GM21390 (cell line): ENCODE measurements at regions not wholly inside any gene's neighbourhood (a gene's known extent, or its start where the extent isn't known, plus 50 kb on each side); places are given as distances from the start of the nearest gene placed in this dataset.

Experiments
- ATAC-seq: cut with Tn5 transposase; IDR thresholded peaks from one replicate; pipeline ENCODE4 v1.9.1; 2021; ENCODE audit not compliant: unreplicated experiment

DNA sequence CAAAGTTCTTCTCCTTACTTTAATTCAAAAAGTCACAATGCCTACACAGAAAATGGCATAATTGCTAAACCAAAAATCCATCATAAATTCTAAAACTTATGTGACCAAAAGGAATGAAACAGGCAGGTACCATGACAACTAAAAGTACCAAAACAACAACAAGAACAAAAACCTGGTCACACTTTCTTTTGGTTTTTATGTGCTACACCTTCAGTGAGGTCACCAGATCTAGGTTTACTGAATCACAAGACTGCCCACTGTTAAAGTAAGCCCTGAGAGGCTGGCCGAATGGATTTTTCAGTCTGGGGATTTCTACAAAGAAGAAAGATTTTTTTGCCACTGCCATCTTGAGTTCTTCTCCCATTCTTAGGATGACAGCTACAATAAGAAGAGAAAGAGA is 583.0 kb upstream of the PKN2 start:
- ATAC-seq: no peak

DNA sequence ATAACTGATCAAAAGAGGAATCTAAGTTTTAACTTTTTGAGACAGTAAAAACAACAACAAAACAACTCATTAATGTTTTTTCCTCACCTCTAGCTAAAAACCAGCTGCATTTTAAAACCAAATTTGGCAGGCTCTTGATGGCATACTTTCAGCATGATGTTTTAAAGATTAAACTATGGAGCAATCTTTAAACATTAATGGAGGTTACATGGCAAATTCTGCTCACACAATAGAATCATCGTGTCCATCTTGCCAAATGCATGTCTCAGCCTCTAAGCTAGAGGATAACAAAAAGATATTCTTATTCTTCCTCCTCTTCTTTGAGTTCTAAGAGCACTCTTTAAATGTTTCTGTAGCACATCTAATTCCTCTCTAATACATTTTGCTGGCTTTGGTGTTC is 579.8 kb upstream of the PKN2 start:
- ATAC-seq: no peak

DNA sequence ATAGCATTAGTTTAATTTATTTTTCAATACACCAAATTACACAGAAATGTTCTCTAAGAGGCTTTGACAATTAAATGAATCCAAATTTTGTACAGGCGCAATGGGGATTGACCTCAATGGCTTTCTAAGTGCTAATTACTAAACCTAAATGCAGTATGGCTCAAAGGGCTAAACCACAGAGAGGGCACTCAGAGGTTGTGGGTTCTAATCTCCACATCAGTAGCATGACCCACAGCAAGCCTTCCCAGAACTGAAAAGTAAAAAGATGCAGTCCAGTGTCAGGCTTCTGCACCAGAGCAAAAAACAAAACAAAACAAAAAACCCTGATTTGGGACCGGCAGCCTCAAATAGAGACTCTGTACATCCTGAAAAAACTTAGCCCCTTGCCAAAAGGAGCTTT is 579.2 kb upstream of the PKN2 start:
- no peak for ATAC-seq

DNA sequence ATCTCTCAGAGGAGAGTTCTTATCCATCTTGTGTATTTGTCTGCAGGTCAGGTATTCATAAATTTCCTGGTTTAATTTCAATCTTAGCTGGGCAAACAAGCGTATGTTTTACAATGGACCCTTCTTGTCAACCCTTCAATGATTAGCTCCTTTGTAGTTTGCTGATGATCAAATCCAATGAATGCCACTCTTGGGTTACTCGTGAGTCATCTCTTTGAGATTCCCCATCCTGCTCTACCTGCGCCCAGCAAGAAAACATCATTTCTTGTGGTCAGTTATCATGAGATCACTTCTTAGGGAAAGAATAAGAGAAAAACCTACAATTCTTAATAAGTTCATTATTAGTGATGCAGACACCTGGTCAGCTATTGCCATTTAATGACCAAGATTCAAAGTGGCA is 572.3 kb upstream of the PKN2 start:
- ATAC-seq: no peak

DNA sequence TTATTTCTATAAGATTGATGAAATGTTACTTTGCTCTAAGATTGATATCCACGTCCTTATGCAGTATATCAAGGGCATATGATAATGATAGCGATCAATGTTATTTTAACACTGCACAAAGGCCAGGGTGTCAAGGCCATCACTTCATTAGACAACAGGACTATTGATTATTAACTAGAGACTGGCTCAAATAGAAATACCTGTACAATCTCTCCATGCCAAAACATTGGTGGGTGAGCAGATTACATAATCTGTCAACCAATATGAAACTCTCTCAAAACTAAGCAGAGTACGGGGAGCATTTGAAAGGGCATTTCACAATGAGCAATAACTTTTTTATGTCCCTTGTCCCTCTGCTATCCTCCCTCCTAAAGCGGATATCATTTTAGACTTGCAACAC is 566.5 kb upstream of the PKN2 start:
- ATAC-seq: no peak

DNA sequence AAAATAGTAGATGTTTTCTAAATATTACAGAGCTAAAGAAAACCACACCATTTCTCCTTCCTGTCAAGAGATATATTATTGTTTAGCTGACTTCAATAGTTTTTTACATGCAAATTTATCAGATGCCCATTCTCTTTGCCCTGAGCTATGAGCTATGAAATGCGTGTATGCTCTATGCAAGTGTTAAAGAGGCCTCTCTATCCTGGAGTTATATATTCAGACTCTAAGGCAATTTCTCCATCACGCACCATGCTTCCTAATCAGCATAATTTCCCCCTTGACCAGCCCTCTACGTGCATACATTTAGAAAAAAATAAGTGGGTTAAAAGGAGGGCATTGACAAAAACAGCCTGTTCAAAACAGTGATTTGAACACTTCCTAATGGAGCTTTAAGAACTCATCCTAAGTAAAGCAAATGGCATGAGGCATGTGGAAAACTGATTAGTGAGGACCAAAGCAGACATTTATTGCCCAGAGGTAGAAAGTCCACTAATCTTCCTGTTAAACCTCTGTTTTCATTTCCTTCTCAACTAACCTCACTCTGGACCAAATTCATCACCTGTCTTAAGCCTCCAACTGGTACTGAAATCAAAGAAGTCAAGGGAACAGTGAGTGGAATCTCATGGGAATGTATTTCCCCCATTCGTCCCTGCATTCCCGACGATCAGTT is 565.8 kb upstream of the PKN2 start:
- no peak for ATAC-seq

DNA sequence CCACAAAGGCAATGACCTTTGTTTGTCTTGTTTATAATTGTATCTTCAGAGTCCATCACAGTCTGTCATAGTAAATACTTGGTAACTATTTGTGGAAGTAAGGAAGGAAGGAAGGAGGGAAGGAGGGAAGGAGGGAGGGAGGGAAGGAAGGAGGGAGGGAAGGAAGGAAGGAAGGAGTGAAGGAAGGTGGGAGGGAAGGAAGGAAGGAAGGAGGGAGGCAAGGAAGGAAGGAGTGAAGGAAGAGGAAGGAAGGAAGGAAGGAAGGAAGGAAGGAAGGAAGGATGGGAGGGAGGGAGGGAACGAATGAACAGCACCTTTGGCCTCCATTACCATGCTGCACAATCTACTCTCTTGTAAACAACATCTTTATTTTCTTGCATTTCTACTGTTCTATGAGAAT is 559.5 kb upstream of the PKN2 start:
- ATAC-seq: no peak

DNA sequence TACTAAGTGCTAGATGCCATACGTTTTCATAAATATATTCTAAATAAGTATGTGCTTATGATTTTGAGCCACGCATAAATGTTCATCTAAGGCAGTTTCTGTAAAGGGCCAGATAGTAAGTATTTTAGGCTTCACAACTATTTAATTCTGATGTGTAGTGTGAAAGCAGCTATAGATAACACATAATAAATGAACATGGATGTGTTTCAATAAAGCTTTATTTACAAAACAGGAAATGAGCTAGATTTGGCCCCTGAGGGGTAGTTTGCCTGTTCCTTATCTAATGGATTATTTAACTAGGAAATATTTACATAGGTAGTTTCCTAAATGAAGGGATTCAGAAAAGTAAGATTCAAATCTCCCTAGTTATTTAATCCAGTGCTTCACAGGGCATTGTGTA is 557.6 kb upstream of the PKN2 start:
- no peak for ATAC-seq

DNA sequence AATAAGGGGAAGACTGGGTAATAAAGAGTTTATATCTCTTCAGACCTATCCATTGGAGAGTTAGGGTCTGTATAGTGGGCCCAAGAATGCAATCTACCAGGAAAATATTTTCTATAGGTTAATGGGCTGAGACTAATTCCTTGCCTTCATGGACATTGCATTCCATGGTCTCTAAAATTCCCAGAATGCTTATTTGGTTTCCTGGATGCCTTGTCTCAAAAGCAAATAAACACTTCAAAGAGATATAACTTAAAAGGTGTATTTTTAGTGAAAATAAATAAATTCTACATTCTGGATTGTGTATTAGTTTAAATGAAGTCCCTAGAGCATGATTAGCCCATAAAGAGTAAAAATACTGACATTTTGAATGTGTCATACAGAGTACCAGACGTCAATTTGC is 550.1 kb upstream of the PKN2 start:
- no peak for ATAC-seq

DNA sequence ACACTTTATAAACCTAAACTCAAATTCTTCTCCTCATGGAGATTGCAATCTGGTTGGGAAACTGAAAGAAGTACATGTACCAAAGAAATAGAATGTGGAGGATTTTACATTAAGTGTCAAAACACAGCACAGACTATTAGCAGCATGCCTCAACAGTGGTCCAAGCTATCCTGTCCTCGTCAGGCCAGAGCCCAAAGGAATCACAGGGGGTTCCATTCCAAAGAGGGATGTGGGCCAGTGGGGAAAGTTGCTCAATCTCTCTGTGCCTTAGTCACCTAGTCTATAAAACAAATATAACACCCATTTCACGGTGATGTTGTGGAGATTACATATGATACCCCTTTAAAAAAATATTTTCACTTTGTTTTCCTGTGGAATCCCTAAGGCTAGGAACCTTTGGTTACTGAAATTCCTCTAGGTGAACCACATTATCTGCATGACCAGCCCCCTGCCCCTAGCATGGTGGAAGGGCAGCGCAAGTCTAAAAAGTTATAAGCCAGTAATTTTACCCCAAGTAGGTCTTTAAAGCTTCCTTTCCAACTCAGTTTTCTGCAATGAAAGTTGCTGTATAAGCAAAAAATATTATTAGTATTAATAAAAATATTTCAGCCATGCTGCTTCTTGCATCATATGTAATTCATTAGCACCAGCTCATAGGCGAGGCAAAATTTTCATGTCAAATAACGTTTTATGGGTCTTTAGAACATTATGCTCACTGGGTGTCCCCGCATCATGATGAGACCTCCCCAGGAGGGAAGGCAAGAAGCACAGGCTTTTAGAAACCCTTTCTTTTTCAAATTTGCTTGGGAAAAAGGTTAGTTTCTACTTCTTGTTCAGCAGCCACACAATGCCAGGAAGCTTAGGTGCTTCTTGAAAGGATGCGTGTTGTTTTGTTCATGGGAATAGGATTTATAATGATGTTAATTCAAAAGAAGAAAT is 548.8 kb upstream of the PKN2 start:
- no peak for ATAC-seq

DNA sequence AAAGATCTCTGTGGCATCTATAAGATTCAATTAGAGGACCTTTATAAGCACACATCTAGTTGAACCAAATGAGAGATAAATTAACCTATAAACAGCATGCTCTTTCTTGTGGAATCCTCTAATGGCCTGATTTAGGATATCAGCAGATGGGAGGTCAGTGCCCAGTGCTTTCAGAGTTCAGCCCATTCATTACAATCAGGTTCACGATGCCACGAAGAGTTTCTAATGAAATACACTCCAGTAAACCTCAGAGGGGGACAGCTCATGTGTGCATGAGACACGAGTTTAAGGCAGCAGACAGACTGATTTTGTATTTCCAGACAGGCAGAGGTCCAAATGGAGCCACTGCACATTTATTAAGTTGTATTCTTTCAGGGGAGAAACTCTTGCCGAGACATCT is 544.4 kb upstream of the PKN2 start:
- no peak for ATAC-seq

DNA sequence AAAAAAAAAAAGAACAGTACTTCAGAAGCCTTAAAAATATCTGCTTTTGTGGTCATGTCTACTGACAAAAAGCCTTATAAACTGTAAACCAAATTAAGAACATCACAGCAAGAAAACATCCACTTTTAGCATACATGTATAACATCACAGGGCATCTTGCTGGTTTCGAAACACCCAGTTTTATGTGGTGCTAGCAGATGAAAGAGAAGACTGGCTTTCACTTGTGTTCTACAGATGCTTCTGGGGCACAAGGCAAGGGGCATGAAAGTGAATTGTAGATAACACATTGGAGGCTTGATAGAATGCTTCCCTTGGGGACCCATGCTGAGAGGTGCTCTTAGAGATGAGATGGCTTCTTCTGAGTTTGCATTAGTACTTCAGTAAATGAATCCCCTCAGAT is 543.7 kb upstream of the PKN2 start:
- ATAC-seq: no peak

DNA sequence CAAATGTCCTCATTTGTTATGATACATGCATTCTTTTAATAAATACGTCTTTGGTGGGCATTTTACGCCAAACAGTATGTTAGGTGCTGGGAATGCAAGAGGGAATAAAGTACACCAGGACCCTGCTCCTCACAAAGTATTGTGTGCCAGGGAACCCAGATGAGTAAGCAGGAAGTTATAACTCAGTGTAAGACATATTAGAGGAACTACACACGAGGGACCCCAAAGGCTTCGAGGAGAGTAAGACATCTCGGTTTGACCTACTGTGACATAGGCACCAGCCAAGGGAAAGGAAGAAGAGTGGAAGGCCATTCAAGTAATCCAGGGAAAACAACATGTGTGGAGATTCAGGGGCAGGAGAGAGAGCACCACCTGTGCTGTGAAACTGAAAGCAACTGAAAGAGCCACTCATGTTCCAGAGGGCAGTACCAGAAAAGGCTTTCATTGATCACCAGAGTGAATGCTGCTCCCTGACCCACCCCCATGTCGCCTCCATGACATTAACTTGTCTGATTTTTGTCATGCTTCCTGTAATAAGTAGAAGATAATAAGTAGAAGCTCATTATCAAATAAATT is 542.5 kb upstream of the PKN2 start:
- no peak for ATAC-seq

DNA sequence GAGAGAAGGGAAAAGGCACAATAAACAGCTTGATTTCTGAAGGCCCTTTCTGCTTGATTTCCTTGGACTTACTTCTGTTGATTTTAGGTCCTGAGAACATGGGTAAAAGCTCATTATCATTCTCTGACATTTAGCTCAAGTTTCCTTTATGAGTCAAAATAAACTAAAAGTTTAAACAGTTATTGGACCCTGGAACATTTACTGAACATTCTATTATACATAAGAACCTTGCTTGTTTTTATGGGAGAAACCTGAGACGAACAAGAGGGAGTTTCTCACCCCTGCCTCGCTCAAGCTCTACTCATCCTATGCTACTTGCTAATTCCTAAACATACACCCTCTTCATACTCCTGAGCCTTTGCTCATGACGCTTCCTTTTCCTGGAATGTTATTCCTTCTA is 538.3 kb upstream of the PKN2 start:
- ATAC-seq: no peak

DNA sequence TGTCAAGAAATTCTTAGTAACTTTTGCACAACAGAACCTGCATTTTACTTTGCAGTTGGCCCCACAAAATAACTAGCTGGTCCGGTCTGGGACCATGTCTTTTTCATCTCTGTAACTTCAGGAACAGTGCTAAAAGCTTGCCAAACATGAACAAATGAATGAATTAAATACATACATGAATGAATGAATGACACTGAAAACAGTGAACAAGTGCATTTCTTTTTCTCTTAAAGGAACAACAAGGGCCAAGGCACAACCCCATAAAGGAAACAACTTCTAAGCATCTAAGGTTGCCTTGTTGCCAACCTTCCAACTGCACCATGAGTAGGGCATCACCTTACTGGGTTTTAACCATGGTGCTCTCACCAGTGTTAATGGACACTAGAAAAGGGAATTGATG is 534.4 kb upstream of the PKN2 start:
- ATAC-seq: no peak

DNA sequence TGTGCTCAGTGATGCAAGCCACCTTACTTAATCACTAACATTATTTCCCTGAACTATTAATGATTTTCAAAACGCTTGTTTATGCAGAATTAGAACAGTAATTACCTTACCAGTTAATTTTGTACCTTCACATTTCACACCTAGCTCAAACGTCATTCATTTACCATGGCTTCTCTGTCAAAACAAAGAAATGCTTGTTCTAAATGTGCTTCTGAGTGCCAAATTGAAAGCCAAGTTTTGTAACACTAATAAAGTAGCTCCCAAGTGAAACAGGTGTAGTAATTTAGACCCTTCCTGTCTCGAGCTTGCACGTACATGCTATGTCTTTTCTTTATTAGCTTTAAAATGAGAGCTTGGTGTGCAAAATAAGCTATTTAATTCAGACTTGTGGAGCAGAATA is 533.7 kb upstream of the PKN2 start:
- ATAC-seq: no peak

DNA sequence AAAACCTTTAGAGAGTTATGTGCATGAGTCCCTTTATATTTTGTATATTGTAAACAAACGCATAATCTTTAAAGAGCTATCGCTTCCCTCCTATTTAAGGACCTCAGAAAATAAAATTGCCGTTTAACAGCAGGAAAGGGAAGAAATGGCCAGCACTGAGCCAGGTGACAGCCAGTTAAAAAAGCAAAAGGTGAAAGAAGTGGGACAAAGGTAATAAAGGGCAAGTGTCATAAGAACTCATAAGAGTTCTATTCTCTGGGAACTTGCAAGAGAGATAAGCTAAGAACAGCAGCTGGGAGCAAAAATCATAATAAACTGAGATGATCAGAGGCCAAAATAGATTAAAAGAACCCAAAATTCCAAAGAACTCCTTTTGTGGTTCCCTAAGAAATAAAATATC is 520.9 kb upstream of the PKN2 start:
- ATAC-seq: no peak

DNA sequence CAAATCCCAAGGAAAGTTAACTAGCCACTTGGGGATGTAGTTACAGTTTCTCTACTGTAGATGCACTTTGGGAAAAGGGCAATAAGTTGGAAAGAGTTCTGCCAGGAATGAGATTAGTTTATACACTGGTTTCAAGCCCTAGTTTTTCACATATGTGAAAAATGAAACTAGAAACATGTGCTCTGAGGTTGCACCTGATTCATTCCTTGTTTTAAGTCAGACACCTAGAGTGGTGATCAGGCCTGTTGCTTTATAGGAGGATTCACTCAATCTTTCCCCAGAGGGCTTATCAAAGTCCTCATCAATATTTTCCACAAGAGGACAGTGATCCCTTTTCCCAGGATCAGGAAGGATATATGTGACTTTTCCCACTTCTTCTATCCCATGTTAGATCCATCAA is 515.9 kb upstream of the PKN2 start:
- ATAC-seq: no peak

DNA sequence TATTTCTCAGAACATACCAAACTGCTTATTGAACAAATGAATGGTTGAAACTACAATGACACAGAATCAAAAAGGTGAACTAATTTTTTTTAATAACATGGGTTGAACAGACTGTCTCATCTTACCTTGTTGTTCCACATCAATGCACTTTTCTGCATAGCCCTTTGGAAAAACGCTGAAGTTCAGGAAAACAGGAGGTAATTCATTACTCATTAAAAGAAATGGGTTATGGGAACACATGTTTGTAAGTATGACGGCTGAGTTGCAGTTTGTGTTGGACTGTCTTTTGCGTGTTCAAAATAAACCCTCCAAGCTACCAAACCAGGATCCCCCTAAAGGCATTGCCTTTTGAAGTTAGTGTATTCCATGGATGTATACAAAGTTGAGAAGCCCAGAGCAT is 514.9 kb upstream of the PKN2 start:
- no peak for ATAC-seq

DNA sequence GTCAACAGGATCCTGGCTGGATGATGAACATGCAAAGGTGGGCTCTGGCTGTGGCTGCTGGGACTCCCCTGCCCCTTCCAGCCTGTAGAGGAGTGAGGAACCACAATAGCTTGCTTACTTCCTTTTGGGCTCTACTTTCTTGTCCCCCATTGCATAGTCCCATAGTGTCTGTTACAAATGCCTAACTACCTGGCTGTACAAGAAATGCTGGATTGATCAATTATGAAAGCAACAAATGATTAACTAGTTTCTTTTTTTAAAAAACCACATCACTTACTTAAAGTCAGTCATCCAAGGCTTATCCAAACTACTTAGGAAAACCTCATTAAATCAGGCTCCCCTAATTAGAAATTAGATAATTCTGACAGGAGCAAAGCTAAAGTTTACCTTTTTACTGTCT is 514.1 kb upstream of the PKN2 start:
- no peak for ATAC-seq

DNA sequence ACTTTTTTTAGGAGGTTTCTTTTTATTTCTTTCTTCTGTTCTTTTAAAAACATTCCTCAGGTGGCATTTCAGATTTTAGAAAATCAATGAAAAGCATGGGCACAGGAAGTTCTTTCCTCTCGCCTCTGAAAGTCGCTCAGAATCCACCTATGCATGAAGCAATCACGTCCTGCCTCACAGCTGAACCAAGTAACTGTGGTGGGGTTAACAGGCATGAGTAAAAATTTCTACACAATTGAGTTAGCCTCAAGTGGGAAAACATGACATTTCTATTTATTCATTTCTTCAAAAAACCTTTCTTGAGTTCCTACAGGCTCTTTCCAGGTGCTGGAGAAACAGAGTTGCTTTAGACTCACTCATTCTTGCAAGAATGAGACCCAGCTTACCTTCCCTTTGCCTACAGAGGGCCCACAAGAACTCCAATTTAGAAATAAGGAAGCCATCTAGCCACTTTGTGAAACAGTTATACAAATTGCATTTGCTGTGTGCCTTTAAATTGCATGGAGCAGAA is 508.9 kb upstream of the PKN2 start:
- ATAC-seq: no peak

DNA sequence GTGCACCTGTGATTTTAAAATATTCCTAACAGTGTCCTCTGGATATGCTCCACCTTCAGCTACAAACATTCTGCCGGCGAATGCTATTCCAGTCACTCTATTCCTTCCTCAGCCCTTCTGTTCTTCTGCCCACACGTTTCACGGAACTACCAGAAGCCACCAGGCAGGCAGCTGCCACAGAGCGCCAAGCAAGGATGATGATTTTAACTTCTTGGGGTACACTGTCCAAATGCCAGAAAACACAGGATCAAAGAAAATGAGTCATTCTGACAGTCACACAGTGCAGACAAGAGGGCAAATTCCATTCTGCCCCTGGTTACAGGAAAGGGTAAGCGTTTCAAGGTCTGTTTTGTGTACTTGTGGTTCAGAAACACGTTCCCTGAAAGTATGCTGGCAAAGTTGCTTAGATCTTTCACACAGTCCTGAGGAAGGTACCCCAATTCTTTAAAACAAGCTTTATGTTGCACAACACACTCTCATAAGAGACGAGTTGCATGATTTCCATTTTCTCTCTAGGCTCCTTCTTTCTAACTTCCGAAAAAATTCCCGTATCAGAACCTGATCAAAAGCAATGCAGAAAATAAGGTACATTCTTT is 508.3 kb upstream of the PKN2 start:
- no peak for ATAC-seq
